Left colon (tissue), 2 donors: ENCODE measurements at regions not wholly inside any gene's neighbourhood (a gene's known extent, or its start where the extent isn't known, plus 50 kb on each side); places are given as distances from the start of the nearest gene placed in this dataset.

ENCODE experiments used
- ATAC-seq: fragments of 200-7000 bp; cut with Tn5 transposase; one replicate; pipeline ENCODE4 v1.9.1; 2020; ENCODE audit warnings: mild to moderate bottlenecking, moderate library complexity
- DNase-seq, 2 donors: peaks; one replicate each; pipeline ENCODE4 v3.0.0-alpha.2; 2020
- intact Hi-C, 2 donors: fragments of 100-400 bp; cut with DNase I in 1 of 2; cut with micrococcal nuclease in 1 of 2; formaldehyde crosslinking; loops; one replicate each; pipeline versions ENCODE4 v1.11.2 to v1.14.0; 2022; cut with DNase I, micrococcal nuclease
- donor health status: DM: no; HTN: no; CAD: no.
- donor health status: DM: yes; HTN: yes; CAD: no.

DNA sequence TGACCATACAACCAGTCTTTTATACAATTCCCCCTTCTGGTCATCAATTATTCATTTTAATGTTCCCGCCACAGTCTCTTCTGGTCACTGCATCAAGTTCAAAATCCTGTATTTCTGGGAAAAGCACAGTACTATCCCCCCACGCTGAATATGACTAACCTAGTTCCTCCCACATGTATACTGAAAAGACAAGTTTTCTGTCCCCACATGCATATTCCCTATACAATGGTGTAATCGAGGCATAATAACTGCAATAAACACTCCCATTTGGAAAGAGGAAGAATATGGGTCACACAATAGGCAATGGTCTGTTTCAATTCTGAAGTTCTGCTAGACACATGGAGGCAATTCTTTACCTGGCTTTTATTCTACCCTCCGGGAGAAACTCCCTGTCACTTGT is 344.9 kb downstream of the EFNA5 start:
- intact Hi-C loops = no loop called here
- ATAC-seq = no peak
- no peak for DNase-seq

DNA sequence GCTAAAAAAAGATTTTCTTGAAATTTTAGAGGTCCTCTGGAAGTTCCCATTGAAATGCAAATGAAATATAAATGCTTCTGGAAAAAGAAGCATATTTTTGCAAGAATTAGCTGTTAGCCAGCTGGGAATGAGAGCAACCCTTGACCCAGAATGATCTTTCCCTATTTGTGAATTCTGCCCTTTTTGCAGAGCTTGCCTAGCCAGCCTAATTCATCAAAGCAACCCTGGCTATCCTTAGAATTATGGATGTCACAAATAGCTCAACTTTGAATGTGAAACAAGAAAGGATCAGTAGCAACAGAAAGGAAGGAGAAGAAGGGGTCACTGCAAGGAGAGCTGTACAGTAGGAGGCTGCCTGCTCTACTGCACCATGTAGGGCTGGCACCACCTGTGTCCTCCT is 345.9 kb downstream of the EFNA5 start:
- DNase-seq (no peak), ATAC-seq (no peak)
- intact Hi-C loops = no loop called here

DNA sequence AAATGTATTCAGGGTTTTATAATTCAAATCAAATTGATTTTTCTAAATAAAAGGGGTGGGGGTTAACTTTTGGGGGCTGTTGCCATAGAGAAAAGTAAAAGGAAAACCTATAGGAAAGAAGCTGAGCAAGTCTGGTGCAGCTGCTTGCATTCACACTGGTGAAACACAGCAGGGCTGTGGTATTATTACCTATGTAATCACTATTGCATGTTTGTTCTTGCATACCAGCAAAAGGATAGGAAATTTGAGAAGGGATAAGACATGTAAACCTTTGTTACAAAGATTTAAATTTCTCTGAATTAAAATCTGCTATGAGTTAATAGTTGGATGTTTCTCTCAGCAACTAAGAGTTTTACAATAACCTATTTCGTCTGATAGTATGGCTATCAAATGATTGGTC is 346.7 kb downstream of the EFNA5 start:
- intact Hi-C loops = no loop called here
- DNase-seq (no peak), ATAC-seq (no peak)

DNA sequence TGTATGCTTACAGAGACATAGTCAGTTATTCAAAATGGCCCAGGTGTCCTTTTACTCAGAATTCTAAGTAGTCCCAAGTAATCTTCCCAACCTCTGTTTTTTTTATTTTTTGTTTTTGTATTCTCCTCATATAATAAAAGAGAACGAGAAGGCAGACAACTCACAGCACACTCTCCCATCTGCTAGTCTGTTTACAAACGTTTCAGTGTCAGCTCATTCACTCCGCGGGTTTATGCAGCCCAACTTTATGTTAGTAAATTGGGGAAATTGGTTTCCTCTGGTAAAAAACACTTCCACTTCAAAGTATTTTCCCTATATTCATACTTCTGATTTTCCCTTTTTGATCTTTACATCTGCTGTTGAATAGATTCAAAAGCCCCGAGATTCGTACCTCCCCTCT is 347.2 kb downstream of the EFNA5 start:
- DNase-seq (no peak), ATAC-seq (no peak)
- intact Hi-C loops = no loop called here

DNA sequence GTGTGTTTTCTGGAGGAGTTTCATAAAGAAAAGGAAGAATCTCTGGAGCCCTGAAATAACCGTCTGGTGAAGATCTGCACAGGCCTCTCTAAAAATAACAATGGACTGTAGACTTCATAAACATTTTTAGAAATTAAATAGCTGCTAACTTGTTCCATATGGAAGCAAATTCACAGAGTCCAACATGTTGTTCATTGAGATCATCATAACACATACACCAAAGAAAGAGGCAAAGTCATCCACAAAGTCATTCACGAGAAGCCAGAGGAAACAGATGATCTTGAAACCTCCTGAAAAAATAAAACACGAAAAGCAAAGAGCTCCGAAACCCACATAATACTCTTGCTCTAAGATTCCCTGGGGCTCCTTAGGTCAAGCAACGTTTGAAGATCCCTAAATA is 347.8 kb downstream of the EFNA5 start:
- intact Hi-C loops = no loop called here
- no peak for DNase-seq
- ATAC-seq = no peak

DNA sequence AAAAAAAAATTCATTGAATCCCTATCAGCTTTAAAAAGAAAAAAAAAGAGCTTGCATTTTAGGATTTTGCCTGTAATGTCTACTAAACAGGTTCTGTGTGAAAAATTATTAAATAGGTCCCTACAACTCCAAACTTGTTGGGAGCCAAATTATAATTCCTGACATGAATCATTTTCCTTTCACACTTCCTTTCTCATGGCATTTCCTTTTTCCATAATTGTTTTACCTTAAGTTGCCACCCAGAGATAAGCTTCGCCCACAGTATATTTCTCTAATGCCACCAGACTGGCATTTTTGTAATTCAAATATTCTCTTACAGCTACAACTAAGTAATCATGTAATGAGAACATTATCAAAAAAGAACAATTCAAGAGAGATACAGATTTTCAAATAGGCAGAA is 348.8 kb downstream of the EFNA5 start:
- intact Hi-C loops = no loop called here
- no peak for ATAC-seq
- DNase-seq = no peak

DNA sequence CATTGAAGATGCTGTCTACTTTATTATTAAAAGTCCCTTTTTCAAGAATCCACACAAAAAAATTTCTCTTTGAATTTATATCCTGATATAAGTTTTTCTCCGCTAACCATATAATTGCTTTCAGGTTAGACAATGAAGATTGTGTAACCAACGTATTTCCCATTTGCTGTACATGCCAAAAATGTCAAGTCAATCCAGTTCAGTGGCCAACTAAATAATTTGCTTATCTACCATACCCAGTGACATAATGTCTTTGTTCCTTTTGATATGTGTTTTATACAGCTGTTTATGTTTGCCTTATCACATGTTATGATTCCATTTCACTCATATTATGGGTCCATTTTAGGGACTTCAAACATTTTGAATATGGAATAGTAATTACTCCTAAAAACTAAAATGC is 349.9 kb downstream of the EFNA5 start:
- DNase-seq (no peak), ATAC-seq (no peak)
- intact Hi-C loops = no loop called here

DNA sequence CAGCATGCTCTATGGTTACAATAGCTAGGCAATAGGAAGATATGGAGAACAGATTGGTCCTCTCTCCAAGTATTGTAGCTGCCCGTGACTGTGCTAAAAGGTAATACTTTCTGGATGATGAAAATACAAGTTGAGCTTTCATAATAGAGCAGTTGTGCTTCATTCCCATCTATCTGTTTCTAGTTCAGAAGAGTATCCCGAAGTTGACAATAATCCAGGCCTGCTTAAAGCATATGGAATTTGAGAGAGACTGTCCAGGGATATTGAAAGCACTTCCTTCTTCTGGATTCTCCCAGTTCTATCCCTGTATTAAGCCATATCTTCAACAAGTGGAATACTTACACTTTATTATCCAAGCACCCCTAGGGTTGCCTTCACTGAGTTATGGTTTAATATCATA is 350.4 kb downstream of the EFNA5 start:
- DNase-seq (no peak), ATAC-seq (no peak)
- intact Hi-C loops = no loop called here

DNA sequence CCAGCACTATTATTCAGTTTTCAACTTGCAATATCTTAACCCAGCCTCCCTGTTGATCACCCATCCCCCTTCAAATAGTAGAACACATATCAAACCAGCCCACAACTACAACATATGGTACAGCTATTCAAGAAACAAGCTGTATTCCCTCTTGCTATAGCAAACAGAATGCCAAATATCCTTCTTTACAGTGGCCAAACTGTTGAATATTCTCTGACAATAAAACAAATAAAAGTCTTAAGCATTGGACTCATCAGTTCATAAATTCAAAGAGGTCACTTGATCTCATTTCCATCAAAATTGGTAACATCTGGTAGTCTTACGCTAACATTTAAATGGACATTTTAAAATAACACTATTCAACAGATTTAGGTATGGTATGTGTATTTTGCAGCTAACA is 350.8 kb downstream of the EFNA5 start:
- intact Hi-C loops = no loop called here
- ATAC-seq = no peak
- no peak for DNase-seq

DNA sequence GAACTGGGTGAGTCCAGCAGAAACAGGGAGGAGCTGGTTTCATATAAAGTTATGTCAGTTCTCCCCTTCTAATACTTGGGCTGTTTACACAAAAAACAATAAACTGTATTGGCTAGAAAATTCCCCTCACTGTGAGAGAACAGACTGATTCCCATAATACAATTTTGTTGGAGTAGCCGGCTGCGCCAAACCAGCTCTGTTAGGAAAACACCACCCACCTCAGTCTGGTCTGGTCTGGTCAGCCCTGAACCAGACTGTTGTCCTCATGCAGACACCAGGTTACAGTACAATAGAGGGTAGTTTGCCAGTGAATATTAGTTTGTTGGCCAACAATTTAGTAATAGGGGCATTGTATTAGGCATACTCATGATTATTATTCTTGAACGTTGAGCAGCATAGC is 356.4 kb downstream of the EFNA5 start:
- intact Hi-C loops = no loop called here
- no peak for DNase-seq
- no peak for ATAC-seq

DNA sequence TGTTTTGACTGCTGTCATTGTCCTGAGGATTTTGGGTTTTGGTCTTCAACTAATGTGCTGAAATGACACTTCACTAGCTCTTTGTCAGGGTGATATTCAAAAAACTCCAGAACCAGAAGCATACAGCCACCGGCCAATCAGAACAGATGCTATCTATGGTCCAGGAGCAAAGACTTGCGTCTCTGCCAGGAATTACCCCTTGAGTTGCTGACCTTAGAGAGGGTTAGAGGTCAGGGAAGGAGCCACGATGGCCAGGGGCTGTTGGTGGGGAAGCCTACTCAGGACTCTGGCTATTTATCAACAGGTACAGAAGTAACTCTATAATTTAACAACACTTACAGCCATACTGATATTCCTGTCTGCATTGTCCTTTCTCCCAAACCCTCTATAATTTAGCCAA is 356.8 kb downstream of the EFNA5 start:
- intact Hi-C loops = no loop called here
- no peak for ATAC-seq
- no peak for DNase-seq

DNA sequence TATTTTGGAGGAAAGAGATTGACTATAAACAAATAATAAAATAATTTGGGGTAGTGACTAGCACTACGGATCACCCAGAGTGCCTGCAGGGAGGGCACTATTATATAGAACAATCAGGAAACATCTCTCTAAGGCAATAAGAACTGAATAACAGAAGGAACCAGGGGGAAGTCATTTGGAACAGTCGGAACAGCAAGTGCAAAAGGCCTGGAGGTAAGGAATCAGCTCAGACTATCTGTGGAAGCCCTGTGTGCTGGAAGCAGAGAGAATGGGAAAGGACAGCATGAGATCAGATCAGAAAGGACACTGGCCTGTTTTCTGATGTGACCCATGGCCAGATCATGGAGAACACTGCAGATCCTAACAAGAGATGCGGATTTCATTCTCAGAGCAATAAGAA is 357.6 kb downstream of the EFNA5 start:
- DNase-seq (no peak), ATAC-seq (no peak)
- intact Hi-C loops = no loop called here

DNA sequence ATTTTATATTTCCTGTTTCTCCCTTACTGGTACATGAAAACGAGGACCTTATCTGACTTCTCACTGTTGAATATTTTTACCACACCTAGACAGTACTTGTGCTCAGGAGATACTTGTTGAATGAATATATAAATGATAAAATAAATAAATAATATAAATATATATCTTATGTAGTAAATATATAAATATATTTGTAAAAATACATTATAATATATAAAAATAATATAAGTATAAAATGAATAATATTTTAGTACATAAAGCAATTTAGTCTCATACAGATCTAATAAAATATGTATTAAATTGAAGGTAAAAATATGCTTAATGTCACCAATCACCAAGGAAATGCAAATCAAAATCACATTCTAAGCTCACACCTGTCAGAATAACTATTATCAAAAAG is 360.6 kb downstream of the EFNA5 start:
- intact Hi-C loops = no loop called here
- DNase-seq = no peak
- no peak for ATAC-seq

DNA sequence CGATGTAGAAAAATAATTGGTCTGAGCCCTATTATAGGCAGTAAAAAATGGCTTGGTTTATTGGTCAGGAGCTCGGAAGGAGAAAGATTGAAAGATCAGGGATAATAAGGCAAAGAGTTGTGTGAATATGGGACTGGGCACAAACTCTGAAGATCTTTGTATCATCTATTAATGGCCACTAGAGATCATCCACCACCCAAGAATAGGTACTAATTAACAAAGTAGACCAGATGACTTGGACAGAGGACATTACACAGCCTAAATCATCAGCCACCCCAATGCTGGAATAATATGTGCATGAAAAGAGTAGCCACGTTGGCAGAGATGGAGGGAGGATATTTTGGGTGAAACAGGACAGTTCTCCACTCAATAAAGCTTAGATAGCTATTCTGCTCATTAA is 364.1 kb downstream of the EFNA5 start:
- DNase-seq = no peak
- ATAC-seq = no peak
- intact Hi-C loops = no loop called here

DNA sequence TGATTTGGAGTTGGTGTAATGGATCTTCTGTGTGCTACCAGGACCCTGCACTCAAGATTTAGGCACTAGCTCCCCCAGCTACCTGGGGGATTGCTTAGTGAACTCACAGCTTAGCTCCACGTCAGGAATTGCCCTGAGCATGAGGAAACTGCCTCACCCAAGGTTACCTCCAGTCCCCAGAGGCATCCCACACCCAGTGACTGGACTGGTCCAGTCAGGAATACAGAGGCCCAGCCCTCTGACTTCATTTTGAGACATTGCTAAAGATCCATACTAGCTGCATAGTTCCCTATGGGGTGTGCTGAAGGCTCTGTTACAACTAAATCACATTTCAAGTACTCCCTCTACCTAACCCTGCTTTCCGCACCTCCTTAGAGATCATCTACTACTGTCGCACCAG is 364.7 kb downstream of the EFNA5 start:
- intact Hi-C loops = no loop called here
- DNase-seq (no peak), ATAC-seq (no peak)

DNA sequence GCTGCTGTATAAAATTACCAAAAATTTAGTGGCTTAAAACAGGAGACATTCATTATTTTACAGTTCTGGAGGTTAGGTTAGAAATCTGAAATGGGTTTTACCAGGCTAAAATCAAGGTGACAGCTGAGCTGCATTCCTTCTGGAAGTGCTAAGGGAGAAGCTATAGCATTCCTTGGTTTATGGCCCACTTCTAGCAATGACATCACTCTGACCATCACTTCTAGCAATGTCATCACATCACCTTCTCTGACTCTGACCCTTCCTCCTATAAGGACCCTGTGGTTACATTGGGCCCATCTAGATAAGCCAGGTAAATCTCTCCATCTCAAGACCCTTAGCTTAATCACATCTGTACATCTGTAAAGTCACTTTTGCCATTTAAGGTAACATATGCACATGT is 366.1 kb downstream of the EFNA5 start:
- ATAC-seq = no peak
- intact Hi-C loops = no loop called here
- DNase-seq = no peak

DNA sequence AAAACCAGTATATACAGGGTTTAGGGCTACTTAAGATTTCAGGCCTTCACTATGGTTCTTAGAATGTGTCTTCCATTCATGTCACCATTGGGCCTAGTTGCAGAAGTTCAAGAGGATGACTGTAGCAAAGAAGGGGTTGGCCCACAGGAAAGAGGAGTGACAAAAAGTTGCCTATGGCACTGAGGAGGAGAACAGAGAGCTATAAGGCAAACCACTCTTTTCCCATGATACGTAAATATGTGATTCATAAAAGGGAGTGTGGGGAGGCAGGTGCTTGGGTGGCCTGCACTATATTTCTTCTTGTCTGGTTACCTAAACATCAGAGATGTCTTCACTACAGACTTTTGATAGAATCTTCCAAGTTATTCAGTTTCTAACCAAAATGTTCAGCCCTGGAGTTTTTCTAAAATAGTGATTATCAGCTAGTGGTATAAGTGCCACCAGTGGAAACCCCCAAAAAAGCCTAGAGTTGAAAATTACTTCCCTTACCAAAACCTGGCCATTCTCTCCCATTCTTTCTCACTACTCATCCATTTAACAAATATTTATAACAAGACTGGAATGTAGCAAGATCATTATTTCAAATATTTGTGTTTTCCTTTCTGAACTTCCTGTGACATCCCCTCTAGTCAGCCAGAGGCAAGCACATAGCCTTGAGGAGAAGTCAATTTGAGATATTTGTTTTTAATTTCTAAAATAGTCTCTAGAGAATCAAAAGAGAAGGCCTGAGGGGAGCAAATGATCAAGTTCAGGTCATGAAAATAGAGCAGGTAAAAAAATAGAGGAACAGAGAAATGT is 367.4 kb downstream of the EFNA5 start:
- ATAC-seq = no peak

DNA sequence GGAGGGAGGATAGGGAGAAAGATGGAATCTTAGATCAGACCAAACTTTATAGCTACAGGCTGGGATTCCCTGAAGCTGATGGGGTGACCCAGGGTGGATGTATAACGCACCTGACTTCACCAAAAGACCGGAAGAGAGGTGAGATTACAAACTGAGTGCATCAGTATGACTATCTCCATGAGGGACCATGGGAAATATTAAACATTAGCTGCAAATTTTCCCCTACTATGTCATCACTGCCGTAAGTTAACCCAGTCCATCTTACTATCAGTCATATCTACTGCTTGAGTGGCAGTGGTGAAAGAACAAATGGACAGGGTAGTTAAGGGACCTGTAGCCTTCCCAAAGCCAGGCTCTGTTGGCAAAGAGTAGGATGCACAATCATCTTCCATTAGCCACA is 368.3 kb downstream of the EFNA5 start:
- ATAC-seq (no peak), DNase-seq (no peak)
- intact Hi-C loops = no loop called here

More for the DNA sequence above, 367.4 kb downstream of the EFNA5 start:
- intact Hi-C loops = no loop called here
- DNase-seq = no peak

DNA sequence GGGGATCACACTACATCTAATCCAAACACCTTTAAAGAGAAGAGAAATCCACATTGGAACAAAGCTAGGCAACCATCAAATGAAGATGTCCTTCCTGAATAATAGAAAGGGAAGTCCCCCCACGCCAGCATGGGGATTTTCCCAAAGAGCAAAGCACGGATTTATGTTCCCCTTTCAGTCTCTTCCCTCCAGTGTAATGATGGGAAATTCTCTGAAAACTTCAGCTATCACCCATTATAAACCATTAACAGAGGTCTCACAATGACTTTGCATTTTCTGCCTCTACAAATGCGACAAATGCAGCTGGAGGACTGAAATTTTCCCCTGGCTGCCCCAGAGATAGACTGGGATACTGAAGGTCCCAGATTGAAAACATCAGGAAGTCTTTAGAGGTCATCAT is 368.7 kb downstream of the EFNA5 start:
- intact Hi-C loops = no loop called here
- DNase-seq (no peak), ATAC-seq (no peak)

DNA sequence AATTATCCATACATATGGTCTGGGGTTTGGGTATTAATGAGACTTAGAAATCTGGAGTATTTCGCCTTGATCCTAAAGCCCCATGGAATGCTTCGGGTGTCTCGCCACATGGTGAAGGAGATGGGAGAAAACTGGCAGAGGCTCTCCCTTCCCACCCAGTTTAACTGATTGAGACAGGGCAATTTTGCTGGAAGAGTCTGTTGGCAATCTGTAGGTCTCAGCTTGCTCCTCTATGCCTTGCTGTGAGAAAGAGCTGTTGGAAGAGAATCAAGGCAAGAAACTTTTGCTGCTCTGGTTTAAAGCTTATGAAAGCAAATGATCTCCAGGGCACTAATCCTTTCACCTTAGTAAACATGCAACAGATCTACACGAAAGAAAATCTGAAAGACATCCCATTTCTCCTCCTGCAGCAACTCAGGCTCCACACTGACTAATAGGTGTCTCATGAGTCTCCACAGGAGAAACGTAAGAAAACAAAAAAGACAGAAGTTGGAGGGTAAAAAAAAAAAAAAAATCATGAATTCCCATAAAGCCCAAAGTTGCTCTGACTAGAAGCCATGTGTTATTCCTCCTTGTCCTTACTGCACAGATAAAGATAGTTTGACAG is 369.9 kb downstream of the EFNA5 start:
- intact Hi-C loops = no loop called here
- DNase-seq (no peak), ATAC-seq (no peak)

DNA sequence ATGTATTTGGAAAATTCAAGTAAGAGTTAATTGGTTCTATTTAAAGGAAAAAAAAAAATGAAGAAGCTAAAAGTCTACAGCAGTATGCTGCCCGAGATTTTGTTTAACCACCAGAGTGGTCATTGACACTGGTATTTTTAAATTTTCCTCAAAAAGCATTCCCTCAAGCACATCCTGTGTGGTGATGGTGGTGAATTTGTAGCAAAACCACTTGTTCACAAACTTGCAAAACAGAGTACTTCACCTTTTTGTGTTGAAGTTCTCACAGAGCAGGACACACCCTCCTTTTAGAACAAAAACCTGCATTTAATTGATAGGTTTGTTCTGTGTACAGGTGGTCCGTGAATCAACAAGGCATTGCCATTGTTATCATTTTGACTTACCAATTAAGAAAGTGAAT is 374.2 kb downstream of the EFNA5 start:
- intact Hi-C loops = no loop called here
- DNase-seq (no peak), ATAC-seq (no peak)
